ENCODE measurements at regions not wholly inside any gene's neighbourhood (a gene's known extent, or its start where the extent isn't known, plus 50 kb on each side); places are given as distances from the start of the nearest gene placed in this dataset.

DNA sequence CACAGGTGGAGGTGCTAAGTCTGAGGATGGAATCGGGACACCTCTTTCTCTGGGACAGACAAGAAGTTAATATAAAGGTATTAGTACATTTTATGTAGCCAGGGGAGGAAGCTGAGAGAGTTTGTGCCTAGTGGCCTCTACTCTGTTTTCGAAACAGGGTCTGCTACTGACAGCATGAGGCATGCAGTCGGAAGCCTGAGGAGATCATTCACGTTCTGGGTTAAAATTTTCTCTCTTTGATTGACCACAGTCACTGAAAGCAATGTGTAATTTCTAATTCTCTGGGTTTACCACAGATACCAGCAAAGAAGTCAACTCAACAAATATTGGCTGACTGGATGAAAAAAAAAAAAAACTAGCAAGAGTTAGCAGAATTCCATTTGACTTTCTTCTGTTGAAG lies 53.3 kb upstream of the KCTD7 start:
- TF ChIP-seq, protein P1, sequence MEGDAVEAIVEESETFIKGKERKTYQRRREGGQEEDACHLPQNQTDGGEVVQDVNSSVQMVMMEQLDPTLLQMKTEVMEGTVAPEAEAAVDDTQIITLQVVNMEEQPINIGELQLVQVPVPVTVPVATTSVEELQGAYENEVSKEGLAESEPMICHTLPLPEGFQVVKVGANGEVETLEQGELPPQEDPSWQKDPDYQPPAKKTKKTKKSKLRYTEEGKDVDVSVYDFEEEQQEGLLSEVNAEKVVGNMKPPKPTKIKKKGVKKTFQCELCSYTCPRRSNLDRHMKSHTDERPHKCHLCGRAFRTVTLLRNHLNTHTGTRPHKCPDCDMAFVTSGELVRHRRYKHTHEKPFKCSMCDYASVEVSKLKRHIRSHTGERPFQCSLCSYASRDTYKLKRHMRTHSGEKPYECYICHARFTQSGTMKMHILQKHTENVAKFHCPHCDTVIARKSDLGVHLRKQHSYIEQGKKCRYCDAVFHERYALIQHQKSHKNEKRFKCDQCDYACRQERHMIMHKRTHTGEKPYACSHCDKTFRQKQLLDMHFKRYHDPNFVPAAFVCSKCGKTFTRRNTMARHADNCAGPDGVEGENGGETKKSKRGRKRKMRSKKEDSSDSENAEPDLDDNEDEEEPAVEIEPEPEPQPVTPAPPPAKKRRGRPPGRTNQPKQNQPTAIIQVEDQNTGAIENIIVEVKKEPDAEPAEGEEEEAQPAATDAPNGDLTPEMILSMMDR (IDR thresholded peaks at IDR 0.05): no peak
- TF ChIP-seq POLR2A (IDR thresholded peaks at IDR 0.05): no peak
